ENCODE measurements at regions not wholly inside any gene's neighbourhood (a gene's known extent, or its start where the extent isn't known, plus 50 kb on each side); places are given as distances from the start of the nearest gene placed in this dataset.
"Not testable (repeated sequence)": the region's sequence is repeated elsewhere in the genome, so short reads cannot be mapped to it uniquely, and the experiment has no call there.

DNA sequence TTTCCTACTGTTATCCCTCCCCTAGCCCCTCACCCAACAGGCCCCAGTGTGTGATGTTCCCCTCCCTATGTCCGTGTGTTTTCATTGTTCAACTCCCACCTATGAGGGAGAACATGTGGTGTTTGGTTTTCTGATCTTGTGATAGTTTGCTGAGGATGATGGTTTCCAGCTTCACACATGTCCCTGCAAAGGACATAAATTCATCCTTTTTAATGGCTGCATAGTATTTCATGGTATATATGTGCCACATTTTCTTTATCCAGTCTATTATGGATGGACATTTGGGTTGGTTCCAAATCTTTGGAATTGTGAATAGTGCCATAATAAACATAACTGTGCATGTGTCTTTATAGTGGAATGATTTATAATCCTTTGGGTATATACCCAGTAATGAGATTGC, 54.5 kb upstream of the NEK3 start:
- TF ChIP-seq, protein P1, sequence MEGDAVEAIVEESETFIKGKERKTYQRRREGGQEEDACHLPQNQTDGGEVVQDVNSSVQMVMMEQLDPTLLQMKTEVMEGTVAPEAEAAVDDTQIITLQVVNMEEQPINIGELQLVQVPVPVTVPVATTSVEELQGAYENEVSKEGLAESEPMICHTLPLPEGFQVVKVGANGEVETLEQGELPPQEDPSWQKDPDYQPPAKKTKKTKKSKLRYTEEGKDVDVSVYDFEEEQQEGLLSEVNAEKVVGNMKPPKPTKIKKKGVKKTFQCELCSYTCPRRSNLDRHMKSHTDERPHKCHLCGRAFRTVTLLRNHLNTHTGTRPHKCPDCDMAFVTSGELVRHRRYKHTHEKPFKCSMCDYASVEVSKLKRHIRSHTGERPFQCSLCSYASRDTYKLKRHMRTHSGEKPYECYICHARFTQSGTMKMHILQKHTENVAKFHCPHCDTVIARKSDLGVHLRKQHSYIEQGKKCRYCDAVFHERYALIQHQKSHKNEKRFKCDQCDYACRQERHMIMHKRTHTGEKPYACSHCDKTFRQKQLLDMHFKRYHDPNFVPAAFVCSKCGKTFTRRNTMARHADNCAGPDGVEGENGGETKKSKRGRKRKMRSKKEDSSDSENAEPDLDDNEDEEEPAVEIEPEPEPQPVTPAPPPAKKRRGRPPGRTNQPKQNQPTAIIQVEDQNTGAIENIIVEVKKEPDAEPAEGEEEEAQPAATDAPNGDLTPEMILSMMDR (conservative IDR thresholded peaks at IDR 0.05; ENCODE audit: low read depth in 2 of 2): not testable (repeated sequence)
- TF ChIP-seq POLR2AphosphoS5 (IDR thresholded peaks at IDR 0.05; ENCODE audit: low read depth); EZH2 (IDR thresholded peaks at IDR 0.05; ENCODE audit: low read depth, unreplicated experiment); EZH2phosphoT487 (IDR thresholded peaks at IDR 0.05; ENCODE audit: unreplicated experiment); NANOG (IDR thresholded peaks at IDR 0.05; ENCODE audit: borderline replicate concordance): not testable (repeated sequence)
- TF ChIP-seq, protein P2, sequence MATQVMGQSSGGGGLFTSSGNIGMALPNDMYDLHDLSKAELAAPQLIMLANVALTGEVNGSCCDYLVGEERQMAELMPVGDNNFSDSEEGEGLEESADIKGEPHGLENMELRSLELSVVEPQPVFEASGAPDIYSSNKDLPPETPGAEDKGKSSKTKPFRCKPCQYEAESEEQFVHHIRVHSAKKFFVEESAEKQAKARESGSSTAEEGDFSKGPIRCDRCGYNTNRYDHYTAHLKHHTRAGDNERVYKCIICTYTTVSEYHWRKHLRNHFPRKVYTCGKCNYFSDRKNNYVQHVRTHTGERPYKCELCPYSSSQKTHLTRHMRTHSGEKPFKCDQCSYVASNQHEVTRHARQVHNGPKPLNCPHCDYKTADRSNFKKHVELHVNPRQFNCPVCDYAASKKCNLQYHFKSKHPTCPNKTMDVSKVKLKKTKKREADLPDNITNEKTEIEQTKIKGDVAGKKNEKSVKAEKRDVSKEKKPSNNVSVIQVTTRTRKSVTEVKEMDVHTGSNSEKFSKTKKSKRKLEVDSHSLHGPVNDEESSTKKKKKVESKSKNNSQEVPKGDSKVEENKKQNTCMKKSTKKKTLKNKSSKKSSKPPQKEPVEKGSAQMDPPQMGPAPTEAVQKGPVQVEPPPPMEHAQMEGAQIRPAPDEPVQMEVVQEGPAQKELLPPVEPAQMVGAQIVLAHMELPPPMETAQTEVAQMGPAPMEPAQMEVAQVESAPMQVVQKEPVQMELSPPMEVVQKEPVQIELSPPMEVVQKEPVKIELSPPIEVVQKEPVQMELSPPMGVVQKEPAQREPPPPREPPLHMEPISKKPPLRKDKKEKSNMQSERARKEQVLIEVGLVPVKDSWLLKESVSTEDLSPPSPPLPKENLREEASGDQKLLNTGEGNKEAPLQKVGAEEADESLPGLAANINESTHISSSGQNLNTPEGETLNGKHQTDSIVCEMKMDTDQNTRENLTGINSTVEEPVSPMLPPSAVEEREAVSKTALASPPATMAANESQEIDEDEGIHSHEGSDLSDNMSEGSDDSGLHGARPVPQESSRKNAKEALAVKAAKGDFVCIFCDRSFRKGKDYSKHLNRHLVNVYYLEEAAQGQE (IDR thresholded peaks at IDR 0.05; ENCODE audit: unreplicated experiment): not testable (repeated sequence)

Measured in GM23338 (cell line).